ENCODE measurements at regions not wholly inside any gene's neighbourhood (a gene's known extent, or its start where the extent isn't known, plus 50 kb on each side); places are given as distances from the start of the nearest gene placed in this dataset.

DNA sequence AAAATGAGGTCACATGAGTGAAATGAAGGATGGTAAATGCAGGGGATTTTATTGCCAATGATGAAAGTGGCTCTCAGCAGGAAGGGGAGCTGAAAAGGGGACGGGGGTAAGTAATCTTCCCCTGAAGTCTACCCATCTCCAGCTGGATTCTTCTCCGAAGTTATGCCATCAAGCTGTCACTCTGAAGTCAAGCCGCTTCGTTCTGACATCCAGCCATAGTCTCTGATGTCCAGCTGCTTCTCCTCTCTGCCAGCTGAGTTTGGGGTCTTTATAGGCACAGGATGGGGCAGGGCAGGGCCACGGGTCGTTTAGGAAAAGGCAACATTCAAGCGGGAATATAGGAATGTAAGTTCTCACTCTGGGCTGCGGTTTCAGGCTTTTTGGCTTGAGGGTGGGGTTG is 181.9 kb upstream of the ANO3 start (continued):
- TF ChIP-seq, protein P1, sequence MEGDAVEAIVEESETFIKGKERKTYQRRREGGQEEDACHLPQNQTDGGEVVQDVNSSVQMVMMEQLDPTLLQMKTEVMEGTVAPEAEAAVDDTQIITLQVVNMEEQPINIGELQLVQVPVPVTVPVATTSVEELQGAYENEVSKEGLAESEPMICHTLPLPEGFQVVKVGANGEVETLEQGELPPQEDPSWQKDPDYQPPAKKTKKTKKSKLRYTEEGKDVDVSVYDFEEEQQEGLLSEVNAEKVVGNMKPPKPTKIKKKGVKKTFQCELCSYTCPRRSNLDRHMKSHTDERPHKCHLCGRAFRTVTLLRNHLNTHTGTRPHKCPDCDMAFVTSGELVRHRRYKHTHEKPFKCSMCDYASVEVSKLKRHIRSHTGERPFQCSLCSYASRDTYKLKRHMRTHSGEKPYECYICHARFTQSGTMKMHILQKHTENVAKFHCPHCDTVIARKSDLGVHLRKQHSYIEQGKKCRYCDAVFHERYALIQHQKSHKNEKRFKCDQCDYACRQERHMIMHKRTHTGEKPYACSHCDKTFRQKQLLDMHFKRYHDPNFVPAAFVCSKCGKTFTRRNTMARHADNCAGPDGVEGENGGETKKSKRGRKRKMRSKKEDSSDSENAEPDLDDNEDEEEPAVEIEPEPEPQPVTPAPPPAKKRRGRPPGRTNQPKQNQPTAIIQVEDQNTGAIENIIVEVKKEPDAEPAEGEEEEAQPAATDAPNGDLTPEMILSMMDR (conservative IDR thresholded peaks at IDR 0.05; ENCODE audit: low read depth in 2 of 2), result no peak

DNA sequence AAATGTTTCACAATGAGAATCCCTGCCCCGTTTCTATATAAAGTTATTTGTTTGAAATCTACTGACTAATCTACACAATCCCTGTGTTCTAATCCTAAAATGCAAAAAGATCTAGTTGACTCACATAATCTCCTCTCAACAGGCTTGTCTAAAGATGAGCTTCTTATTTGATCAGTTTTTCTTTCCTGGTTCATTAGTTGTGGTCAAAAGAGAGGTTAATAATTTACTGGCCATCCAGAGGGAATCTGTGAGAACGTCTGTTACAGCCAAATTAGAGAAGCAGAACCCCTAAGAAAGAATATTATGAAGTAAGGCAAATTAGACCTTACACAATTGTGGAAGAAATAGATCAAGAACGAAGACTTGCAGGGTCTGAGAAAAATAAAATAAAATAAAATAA is 173.7 kb upstream of the ANO3 start:
- ATAC-seq (no peak), DNase-seq (ENCODE audit: low spot score) (no peak)
- H3K36me3 ChIP-seq (ENCODE audit: insufficient read depth), result no peaks in the 10 kb centered on the region
- peaks cover 18% of the 10 kb centered on the region for H3K4me1 ChIP-seq (ENCODE audit: insufficient read depth)
- H3K79me2 ChIP-seq (replicated peaks; ENCODE audit: insufficient read depth), result no peaks in the 10 kb centered on the region
- no peak overlapping the region for H3K4me3 Mint-ChIP-seq
- no peaks in the 10 kb centered on the region for H3K9me2 ChIP-seq (ENCODE audit: insufficient read depth)
- H3K27me3 ChIP-seq (ENCODE audit: insufficient read depth), result no peaks in the 10 kb centered on the region
- H3K27ac Mint-ChIP-seq, result peak overlapping the region; percentile 43
- no peaks in the 10 kb centered on the region for H3K36me3 Mint-ChIP-seq (ENCODE audit: low read depth)
- peaks cover 2% of the 10 kb centered on the region for H3K27me3 Mint-ChIP-seq (ENCODE audit: insufficient read depth, low read depth, poor library complexity)
- H3K4me2 ChIP-seq, result peak overlapping the region; percentile 50; the same call in 1 of the 2 replicates
- no peaks in the 10 kb centered on the region for H3F3A ChIP-seq (replicated peaks; ENCODE audit: low read depth)
- peaks cover 23% of the 10 kb centered on the region for H3K4me1 Mint-ChIP-seq
- no peak overlapping the region for H2AFZ ChIP-seq
- no peak overlapping the region for H3K4me3 ChIP-seq
- no peak overlapping the region for H3K27ac ChIP-seq (ENCODE audit: low read depth)
- H4K20me1 ChIP-seq (replicated peaks; ENCODE audit: insufficient read depth), result no peaks in the 10 kb centered on the region
- no peaks in the 10 kb centered on the region for H3K9me3 Mint-ChIP-seq
- TF ChIP-seq, protein P2, sequence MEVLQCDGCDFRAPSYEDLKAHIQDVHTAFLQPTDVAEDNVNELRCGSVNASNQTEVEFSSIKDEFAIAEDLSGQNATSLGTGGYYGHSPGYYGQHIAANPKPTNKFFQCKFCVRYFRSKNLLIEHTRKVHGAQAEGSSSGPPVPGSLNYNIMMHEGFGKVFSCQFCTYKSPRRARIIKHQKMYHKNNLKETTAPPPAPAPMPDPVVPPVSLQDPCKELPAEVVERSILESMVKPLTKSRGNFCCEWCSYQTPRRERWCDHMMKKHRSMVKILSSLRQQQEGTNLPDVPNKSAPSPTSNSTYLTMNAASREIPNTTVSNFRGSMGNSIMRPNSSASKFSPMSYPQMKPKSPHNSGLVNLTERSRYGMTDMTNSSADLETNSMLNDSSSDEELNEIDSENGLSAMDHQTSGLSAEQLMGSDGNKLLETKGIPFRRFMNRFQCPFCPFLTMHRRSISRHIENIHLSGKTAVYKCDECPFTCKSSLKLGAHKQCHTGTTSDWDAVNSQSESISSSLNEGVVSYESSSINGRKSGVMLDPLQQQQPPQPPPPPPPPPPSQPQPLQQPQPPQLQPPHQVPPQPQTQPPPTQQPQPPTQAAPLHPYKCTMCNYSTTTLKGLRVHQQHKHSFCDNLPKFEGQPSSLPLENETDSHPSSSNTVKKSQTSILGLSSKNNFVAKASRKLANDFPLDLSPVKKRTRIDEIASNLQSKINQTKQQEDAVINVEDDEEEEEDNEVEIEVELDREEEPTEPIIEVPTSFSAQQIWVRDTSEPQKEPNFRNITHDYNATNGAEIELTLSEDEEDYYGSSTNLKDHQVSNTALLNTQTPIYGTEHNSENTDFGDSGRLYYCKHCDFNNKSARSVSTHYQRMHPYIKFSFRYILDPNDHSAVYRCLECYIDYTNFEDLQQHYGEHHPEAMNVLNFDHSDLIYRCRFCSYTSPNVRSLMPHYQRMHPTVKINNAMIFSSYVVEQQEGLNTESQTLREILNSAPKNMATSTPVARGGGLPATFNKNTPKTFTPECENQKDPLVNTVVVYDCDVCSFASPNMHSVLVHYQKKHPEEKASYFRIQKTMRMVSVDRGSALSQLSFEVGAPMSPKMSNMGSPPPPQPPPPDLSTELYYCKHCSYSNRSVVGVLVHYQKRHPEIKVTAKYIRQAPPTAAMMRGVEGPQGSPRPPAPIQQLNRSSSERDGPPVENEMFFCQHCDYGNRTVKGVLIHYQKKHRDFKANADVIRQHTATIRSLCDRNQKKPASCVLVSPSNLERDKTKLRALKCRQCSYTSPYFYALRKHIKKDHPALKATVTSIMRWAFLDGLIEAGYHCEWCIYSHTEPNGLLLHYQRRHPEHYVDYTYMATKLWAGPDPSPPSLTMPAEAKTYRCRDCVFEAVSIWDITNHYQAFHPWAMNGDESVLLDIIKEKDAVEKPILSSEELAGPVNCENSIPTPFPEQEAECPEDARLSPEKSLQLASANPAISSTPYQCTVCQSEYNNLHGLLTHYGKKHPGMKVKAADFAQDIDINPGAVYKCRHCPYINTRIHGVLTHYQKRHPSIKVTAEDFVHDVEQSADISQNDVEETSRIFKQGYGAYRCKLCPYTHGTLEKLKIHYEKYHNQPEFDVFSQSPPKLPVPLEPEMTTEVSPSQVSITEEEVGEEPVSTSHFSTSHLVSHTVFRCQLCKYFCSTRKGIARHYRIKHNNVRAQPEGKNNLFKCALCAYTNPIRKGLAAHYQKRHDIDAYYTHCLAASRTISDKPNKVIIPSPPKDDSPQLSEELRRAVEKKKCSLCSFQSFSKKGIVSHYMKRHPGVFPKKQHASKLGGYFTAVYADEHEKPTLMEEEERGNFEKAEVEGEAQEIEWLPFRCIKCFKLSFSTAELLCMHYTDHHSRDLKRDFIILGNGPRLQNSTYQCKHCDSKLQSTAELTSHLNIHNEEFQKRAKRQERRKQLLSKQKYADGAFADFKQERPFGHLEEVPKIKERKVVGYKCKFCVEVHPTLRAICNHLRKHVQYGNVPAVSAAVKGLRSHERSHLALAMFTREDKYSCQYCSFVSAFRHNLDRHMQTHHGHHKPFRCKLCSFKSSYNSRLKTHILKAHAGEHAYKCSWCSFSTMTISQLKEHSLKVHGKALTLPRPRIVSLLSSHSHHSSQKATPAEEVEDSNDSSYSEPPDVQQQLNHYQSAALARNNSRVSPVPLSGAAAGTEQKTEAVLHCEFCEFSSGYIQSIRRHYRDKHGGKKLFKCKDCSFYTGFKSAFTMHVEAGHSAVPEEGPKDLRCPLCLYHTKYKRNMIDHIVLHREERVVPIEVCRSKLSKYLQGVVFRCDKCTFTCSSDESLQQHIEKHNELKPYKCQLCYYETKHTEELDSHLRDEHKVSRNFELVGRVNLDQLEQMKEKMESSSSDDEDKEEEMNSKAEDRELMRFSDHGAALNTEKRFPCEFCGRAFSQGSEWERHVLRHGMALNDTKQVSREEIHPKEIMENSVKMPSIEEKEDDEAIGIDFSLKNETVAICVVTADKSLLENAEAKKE (CRISPR knock-in tag; IDR thresholded peaks at IDR 0.05), result no peak
- TF ChIP-seq ZNF331 (CRISPR knock-in tag; IDR thresholded peaks at IDR 0.05; ENCODE audit: low read depth) (no peak), CREB1 (CRISPR knock-in tag; IDR thresholded peaks at IDR 0.05; ENCODE audit: low read depth) (no peak), EZH2phosphoT487 (IDR thresholded peaks at IDR 0.05; ENCODE audit: unreplicated experiment) (no peak), EZH2 (IDR thresholded peaks at IDR 0.05; ENCODE audit: low read depth, unreplicated experiment) (no peak), JUNB (IDR thresholded peaks at IDR 0.05; ENCODE audit: unreplicated experiment) (no peak), POLR2AphosphoS5 (IDR thresholded peaks at IDR 0.05; ENCODE audit: low read depth) (no peak)
- TF ChIP-seq, protein P1 (conservative IDR thresholded peaks at IDR 0.05; ENCODE audit: low read depth in 2 of 2), result no peak
- TF ChIP-seq, protein P3, sequence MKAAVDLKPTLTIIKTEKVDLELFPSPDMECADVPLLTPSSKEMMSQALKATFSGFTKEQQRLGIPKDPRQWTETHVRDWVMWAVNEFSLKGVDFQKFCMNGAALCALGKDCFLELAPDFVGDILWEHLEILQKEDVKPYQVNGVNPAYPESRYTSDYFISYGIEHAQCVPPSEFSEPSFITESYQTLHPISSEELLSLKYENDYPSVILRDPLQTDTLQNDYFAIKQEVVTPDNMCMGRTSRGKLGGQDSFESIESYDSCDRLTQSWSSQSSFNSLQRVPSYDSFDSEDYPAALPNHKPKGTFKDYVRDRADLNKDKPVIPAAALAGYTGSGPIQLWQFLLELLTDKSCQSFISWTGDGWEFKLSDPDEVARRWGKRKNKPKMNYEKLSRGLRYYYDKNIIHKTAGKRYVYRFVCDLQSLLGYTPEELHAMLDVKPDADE (IDR thresholded peaks at IDR 0.05), result no peak
- TF ChIP-seq, protein P4, sequence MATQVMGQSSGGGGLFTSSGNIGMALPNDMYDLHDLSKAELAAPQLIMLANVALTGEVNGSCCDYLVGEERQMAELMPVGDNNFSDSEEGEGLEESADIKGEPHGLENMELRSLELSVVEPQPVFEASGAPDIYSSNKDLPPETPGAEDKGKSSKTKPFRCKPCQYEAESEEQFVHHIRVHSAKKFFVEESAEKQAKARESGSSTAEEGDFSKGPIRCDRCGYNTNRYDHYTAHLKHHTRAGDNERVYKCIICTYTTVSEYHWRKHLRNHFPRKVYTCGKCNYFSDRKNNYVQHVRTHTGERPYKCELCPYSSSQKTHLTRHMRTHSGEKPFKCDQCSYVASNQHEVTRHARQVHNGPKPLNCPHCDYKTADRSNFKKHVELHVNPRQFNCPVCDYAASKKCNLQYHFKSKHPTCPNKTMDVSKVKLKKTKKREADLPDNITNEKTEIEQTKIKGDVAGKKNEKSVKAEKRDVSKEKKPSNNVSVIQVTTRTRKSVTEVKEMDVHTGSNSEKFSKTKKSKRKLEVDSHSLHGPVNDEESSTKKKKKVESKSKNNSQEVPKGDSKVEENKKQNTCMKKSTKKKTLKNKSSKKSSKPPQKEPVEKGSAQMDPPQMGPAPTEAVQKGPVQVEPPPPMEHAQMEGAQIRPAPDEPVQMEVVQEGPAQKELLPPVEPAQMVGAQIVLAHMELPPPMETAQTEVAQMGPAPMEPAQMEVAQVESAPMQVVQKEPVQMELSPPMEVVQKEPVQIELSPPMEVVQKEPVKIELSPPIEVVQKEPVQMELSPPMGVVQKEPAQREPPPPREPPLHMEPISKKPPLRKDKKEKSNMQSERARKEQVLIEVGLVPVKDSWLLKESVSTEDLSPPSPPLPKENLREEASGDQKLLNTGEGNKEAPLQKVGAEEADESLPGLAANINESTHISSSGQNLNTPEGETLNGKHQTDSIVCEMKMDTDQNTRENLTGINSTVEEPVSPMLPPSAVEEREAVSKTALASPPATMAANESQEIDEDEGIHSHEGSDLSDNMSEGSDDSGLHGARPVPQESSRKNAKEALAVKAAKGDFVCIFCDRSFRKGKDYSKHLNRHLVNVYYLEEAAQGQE (IDR thresholded peaks at IDR 0.05; ENCODE audit: unreplicated experiment), result no peak

Measured in GM23338 (cell line).